Brain microvascular endothelial cell (primary cell): ENCODE measurements at regions not wholly inside any gene's neighbourhood (a gene's known extent, or its start where the extent isn't known, plus 50 kb on each side); places are given as distances from the start of the nearest gene placed in this dataset.
A peak's percentile ranks its signal among the peaks of the same experiment; 100 is the strongest.
"Not testable (repeated sequence)": the region's sequence is repeated elsewhere in the genome, so short reads cannot be mapped to it uniquely, and the experiment has no call there.

Experiments
- DNase-seq: peaks from one replicate; pipeline ENCODE4 v3.0.0-alpha.2; 2020
- H3K27ac ChIP-seq: fragments of 250-450 bp; sonication (Bioruptor Pico); 2 replicates; pipeline ENCODE4 v1.5.1; 2020; ENCODE audit warnings: mild to moderate bottlenecking, moderate library complexity
- H3K27me3 ChIP-seq: fragments of 250-450 bp; sonication (Bioruptor Pico); replicated peaks from 2 replicates; pipeline ENCODE4 v1.5.1; 2020; ENCODE audit warnings: mild to moderate bottlenecking
- H3K36me3 ChIP-seq: fragments of 250-450 bp; sonication (Bioruptor Pico); replicated peaks from 2 replicates; pipeline ENCODE4 v1.5.1; 2020; ENCODE audit warnings: mild to moderate bottlenecking
- H3K4me3 ChIP-seq: 2 replicates; pipeline ENCODE4 v1.5.1; 2011; ENCODE audit warnings: low read depth, mild to moderate bottlenecking, control low read depth, low read length, moderate library complexity
- CTCF ChIP-seq: IDR thresholded peaks from 2 replicates; pipeline ENCODE4 v1.5.1; 2011; ENCODE audit warnings: low read depth, mild to moderate bottlenecking, moderate library complexity, low read length, control low read depth, inconsistent platforms; ENCODE audit errors: missing control alignments
- in situ Hi-C: cut with HindIII; loops from 2 replicates; pipeline ENCODE4 v1.10.0; 2017; ENCODE audit warnings: low sequenced_read_pairs, low pct_ligation_motif_present

GRCh38 chr7:27032839-27033238 lies 63.0 kb downstream of the HOXA1 start:
- in situ Hi-C loops = no loop called here

GRCh38 chr7:27031289-27032172 lies 64.3 kb downstream of the HOXA1 start:
- TF ChIP-seq CTCF = no peak
- no peaks in the 10 kb centered on the region for H3K36me3 ChIP-seq
- in situ Hi-C loops = no loop called here
- peak; percentile 41 for DNase-seq
- H3K27me3 ChIP-seq = no peaks in the 10 kb centered on the region
- no peak overlapping the region for H3K4me3 ChIP-seq
- peak overlapping the region; percentile 8 for H3K27ac ChIP-seq

More at GRCh38 chr7:27032839-27033238, 63.0 kb downstream of the HOXA1 start:
- no peak for TF ChIP-seq CTCF
- H3K36me3 ChIP-seq = no peaks in the 10 kb centered on the region
- no peaks in the 10 kb centered on the region for H3K27me3 ChIP-seq
- H3K27ac ChIP-seq = no peak overlapping the region
- no peak overlapping the region for H3K4me3 ChIP-seq
- no peak for DNase-seq

- Histone ChIP-seq H3K4me3 (no peak overlapping the region), H3K36me3 (no peaks in the 10 kb centered on the region), H3K27me3 (no peaks in the 10 kb centered on the region), H3K27ac (no peak overlapping the region)
- no peak for DNase-seq
- in situ Hi-C loops = no loop called here
- TF ChIP-seq CTCF = no peak
These were observed 65.3 kb downstream of the HOXA1 start for GRCh38 chr7:27030393-27031050.

- H3K4me3 ChIP-seq = no peak overlapping the region
- no peaks in the 10 kb centered on the region for H3K27me3 ChIP-seq
- in situ Hi-C loops = no loop called here
- no peaks in the 10 kb centered on the region for H3K36me3 ChIP-seq
- no peak for DNase-seq
- TF ChIP-seq CTCF = no peak
- H3K27ac ChIP-seq = no peak overlapping the region
These were observed 70.5 kb downstream of the HOXA1 start for GRCh38 chr7:27025270-27025669.

GRCh38 chr7:27010068-27010467 lies 85.7 kb downstream of the HOXA1 start:
- Histone ChIP-seq H3K27me3 (no peaks in the 10 kb centered on the region), H3K27ac (no peak overlapping the region), H3K4me3 (no peak overlapping the region), H3K36me3 (no peaks in the 10 kb centered on the region)
- DNase-seq = no peak
- TF ChIP-seq CTCF = no peak
- in situ Hi-C loops = no loop called here

- H3K27me3 ChIP-seq = no peaks in the 10 kb centered on the region
- DNase-seq = no peak
- in situ Hi-C loops = no loop called here
- no peak overlapping the region for H3K4me3 ChIP-seq
- TF ChIP-seq CTCF = no peak
- no peak overlapping the region for H3K27ac ChIP-seq
- no peaks in the 10 kb centered on the region for H3K36me3 ChIP-seq
These were observed 95.3 kb downstream of the HOXA1 start for GRCh38 chr7:27000496-27000895.

GRCh38 chr7:26998284-26998683 lies 97.5 kb downstream of the HOXA1 start:
- in situ Hi-C loops, H3K4me3 ChIP-seq, H3K27ac ChIP-seq, H3K27me3 ChIP-seq, H3K36me3 ChIP-seq, DNase-seq: not testable (repeated sequence)
